22Rv1 (cell line): ENCODE measurements at regions not wholly inside any gene's neighbourhood (a gene's known extent, or its start where the extent isn't known, plus 50 kb on each side); places are given as distances from the start of the nearest gene placed in this dataset.

ENCODE experiments used
- ZFX ChIP-seq: fragments of 450-650 bp; IDR thresholded peaks from 2 replicates; pipeline ENCODE4 v1.6.1; 2017; ENCODE audit warnings: antibody characterized with exemption, borderline replicate concordance
- TF ChIP-seq, protein P1 (sequence below): fragments of 450-650 bp; IDR thresholded peaks from 2 replicates; pipeline ENCODE4 v1.5.1; 2017; ENCODE audit warnings: mild to moderate bottlenecking

DNA sequence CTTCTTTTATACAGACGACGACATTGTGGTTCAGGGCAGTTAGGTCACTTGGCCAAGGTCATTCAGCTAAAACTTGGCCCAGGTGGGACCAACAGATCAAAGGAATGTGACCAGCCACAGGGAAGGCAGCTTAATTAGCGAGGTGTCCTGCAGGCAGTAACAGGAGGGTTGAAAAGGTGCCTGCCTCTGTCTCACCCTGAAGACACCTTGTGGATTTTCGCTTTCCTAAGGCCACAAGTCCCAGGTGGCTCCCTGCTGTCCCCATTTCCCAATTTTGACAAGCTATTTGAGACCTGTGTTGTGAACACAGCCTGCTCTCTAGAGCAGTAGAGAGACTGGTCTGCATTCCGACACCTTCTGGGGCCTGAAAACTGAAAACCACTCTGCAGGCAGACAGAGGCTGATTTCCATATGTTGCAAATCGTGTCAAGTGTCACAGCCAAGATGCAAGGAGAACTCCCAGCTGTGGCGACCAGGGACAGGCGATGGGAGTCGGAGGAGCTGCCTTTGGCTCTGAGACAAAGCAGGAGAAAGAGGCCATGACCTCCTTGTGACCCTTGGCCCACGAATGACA is 593.1 kb upstream of the CDH5 start:
- TF ChIP-seq, protein P1, sequence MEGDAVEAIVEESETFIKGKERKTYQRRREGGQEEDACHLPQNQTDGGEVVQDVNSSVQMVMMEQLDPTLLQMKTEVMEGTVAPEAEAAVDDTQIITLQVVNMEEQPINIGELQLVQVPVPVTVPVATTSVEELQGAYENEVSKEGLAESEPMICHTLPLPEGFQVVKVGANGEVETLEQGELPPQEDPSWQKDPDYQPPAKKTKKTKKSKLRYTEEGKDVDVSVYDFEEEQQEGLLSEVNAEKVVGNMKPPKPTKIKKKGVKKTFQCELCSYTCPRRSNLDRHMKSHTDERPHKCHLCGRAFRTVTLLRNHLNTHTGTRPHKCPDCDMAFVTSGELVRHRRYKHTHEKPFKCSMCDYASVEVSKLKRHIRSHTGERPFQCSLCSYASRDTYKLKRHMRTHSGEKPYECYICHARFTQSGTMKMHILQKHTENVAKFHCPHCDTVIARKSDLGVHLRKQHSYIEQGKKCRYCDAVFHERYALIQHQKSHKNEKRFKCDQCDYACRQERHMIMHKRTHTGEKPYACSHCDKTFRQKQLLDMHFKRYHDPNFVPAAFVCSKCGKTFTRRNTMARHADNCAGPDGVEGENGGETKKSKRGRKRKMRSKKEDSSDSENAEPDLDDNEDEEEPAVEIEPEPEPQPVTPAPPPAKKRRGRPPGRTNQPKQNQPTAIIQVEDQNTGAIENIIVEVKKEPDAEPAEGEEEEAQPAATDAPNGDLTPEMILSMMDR, result no peak
- no peak for TF ChIP-seq ZFX
